HT-29 (cell line): ENCODE measurements at regions not wholly inside any gene's neighbourhood (a gene's known extent, or its start where the extent isn't known, plus 50 kb on each side); places are given as distances from the start of the nearest gene placed in this dataset.
"Not testable (repeated sequence)": the region's sequence is repeated elsewhere in the genome, so short reads cannot be mapped to it uniquely, and the experiment has no call there.

Experiments used
- DNase-seq: peaks from one replicate; pipeline ENCODE4 v3.0.0-alpha.2; 2015; ENCODE audit warnings: low spot score

GRCh38 chr2:43149482-43150107, 76.8 kb downstream of the ZFP36L2 start:
- DNase-seq = no peak

DNA sequence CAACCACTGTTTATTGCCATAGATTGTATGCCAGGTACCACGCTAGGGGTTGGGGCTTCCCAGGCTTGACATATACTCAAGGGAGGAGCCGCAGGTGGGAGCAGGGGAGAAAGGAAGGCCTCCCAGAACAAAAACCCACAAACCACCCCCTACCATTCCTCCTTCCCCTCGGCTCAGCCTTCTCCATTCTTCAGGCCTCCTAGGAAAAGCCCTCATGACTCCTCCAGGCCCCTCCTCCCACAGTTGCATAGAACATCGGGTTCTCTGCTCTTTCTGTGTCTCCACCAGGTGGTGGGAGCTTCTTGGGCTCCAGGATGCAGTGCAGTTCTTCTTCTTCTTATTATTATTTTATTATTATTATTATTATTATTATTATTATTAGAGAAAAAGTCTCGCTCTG, 80.3 kb downstream of the ZFP36L2 start:
- DNase-seq = peak; percentile 17

- DNase-seq = no peak
Measured at GRCh38 chr2:43144263-43144662, 82.1 kb downstream of the ZFP36L2 start.

DNA sequence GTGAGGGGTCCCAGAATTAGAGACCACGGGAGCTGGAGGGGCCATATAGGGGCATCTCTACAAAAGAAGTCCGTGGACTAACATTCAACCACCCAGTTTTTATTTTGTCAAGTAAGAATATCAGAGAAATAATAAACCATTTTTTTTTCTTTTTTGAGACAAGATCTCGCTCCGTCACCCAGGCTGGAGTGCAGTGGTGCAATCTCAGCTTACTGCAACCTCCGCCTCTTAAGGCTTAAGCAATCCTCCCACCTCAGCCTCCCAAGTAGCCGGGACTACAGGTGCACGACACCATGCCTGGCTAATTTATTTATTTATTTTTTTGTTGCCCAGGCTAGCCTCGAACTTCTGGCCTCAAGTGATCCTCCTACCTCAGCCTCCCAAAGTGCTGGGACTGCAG, 82.7 kb downstream of the ZFP36L2 start:
- DNase-seq = no peak

DNA sequence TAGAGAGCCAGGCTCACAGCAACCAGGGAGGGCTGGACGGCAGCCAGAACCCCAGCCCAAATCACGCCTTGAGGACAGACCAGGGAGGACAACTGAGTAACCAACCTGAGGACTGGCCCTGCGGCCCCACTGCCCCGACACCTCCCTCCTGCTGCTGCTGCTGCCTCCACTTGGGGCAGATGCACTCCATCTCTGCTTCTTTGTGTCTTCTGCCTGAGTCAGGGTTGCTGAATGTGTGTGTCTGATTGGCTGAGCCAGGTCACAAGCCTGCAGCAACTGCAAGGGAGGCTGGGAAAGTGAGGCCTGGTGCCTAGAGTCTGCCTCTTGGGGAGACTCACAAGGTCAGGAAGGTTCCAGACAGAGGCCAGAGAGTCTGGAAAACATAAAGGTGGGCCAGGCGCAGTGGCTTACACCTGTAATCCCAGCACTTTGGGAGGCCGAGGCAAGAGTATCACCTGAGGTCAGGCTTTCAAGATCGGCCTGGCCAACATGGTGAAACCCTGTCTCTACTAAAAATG, 83.4 kb downstream of the ZFP36L2 start:
- peak; percentile 23 for DNase-seq

- not testable (repeated sequence) for DNase-seq
Measured at GRCh38 chr2:43141636-43142151, 84.7 kb downstream of the ZFP36L2 start.

- no peak for DNase-seq
Measured at GRCh38 chr2:43139996-43140621, 86.3 kb downstream of the ZFP36L2 start.

GRCh38 chr2:43139501-43139900, 86.9 kb downstream of the ZFP36L2 start:
- no peak for DNase-seq

- no peak for DNase-seq
Measured at GRCh38 chr2:43138441-43138840, 88.0 kb downstream of the ZFP36L2 start.

DNA sequence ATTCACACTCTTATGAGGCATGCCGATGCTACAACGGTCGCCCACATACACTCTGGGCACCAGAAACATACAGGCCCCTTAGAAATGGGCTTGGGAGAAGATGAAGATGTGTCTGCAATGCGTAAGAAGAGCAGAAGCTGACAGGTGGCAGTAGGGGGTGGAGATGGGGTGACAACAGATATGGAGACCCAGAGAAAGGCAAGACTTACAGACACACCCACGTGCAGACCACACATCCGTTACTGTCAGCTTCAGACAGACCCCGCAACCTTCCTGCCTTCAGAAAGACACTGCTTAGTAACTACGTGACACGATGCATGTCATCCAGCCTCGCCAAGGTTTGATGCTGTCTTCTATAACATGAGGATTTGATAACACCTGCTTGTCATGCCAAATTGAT, 89.5 kb downstream of the ZFP36L2 start:
- no peak for DNase-seq

DNA sequence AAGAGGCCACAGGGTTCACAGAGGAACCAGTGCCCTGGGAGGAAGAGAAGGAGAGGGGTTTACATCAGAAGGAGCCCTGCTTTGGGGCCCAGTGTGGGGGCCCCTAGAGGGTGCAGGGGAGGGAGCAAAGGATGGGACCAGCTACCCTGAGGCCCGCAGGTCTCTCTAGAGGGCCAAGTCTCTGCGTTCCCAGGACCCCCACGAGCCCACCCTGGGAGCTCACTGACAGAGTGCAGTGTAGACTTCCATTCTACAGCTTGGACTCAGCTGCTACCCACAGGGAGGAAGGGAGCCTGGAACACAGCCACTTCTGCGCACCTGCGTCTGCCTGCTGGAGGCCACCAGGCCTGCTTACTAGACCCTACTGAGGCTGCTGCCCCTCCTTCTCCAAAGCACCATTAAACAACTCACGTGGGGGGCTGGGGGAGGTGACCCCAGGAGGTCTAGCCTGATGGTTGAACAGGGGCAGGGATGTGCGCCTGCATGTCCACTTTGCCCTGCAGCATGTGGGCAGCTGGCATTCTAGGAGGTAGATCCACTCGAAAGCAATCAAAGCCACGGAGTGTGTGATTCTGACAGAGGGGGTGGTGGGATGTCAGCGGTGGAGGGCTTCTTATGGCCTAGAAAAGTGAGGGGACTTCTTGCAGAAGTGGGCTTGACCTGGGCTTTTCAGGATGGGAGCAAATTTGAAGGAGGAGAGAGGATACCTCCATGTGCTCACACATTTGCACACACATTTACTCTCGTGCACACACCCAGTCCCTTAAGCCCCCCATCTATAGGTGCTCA, 90.2 kb downstream of the ZFP36L2 start:
- no peak for DNase-seq

DNA sequence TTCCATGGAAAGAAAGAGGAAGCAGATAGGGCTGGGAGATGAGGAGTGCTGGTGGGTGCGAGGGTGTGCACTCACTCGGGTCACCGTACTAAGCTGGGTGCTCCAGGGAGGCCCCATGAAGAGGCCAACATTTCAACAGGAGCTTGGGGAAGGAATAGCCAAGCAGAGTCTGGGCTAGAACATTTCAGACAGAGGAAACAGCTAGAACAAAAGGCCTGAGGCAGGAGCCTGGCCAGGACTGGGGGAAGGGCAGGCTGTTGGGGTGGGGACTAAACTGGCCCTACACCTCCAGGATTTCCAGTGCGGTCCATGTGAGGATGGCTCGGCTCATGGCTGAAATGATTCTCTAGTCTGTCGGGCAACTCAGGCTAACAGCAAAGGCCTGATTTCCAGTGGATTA, 90.8 kb downstream of the ZFP36L2 start:
- DNase-seq = no peak

GRCh38 chr2:43134571-43134889, 91.9 kb downstream of the ZFP36L2 start:
- no peak for DNase-seq

GRCh38 chr2:43133708-43134570, 92.5 kb downstream of the ZFP36L2 start:
- DNase-seq = no peak

GRCh38 chr2:43133336-43133707, 93.1 kb downstream of the ZFP36L2 start:
- no peak for DNase-seq

DNA sequence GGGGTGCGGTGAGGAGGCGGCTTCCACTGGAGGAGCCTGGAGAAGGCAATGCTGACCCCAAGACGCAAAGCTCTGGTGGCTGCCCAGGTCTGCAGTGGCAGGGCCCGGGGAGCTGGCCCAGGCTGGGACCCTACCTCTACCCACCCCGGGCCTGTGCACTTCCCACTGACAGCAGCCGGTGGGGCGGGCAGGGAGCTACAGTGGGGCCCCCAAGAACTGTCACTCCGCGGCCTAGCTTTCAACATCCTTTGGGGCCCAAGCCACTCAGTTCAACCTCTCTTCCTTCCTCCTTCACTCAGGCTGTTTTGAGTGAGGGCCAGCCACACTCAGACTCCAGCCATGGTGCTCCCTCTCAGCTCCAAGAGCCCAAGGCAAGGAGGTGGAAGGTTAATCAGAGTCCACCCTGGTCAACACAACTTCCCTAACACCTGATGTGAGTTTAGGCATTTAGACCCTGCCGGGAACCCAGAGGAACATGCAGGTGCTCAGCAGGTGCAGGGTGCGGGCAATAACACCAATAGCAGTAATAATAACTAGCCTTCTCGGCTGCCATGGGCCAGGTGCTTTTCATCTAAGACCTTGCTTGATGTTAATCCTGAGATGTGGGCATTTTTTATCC, 93.6 kb downstream of the ZFP36L2 start:
- no peak for DNase-seq

DNA sequence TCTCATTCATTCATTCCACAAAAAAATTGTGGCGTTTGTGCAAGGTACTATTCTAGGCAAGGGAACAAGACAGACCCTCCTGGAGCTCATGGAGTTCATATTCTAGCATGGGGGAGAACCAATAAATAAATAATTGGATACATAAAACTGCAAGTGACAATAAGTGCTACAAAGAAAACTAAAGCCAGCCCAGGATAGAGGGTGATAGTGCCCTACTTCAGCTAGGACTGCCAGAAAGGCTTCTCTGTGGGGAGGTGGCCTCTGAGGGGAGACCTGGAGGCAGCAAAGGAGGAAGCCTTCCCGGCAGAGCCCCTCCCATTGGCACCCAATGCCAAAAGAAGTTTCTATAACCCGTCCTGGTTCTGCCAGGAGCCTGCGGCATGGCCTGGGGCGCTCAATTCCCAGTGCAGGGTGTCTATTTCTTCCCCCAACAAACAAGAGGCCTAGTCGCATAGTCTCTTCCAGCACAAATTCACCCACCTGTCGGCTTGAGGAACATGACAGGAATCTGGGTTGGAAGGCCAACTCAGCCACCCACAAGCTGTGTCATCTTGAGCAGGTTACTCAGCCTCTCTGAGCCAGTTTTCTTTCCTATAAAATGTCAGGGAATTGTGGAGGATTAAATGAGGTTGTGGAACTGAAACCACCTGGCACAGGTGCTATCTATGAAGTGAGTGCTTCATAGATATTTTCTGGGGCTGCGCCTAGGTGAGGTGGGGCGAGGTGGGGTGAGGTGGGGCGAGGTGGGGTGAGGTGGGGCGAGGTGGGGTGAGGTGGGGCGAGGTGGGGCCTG, 94.3 kb downstream of the ZFP36L2 start:
- DNase-seq = peak; percentile 8

GRCh38 chr2:43131051-43131889, 95.1 kb downstream of the ZFP36L2 start:
- peak; percentile 79 for DNase-seq

GRCh38 chr2:43130548-43130875, 95.9 kb downstream of the ZFP36L2 start:
- DNase-seq = no peak
